HG02678 (cell line): ENCODE measurements at regions not wholly inside any gene's neighbourhood (a gene's known extent, or its start where the extent isn't known, plus 50 kb on each side); places are given as distances from the start of the nearest gene placed in this dataset.
"Not testable (repeated sequence)": the region's sequence is repeated elsewhere in the genome, so short reads cannot be mapped to it uniquely, and the experiment has no call there.

Experiments used
- ATAC-seq: cut with Tn5 transposase; IDR thresholded peaks from one replicate; pipeline ENCODE4 v1.9.1; 2021; ENCODE audit warnings: mild to moderate bottlenecking, moderate library complexity; ENCODE audit not compliant: unreplicated experiment

DNA sequence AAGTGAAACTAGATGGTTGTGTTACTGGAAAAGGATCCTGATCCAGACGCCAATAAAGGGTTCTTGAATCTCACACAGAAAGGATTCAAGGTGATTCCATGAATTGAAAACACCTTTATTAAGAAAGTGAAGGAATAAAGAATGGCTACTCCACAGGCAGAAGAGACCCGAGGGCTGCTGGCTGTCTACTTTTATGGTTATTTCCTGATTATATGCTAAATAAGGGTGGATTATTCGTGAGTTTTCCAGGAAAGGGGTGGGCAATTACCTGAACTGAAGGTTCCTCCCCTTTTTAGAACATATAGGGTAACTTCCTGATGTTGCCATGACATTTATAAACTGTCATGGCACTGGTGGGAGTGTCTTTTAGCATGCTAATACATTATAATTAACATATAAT lies 50.9 kb upstream of the WARS2 start:
- ATAC-seq, result no peak

DNA sequence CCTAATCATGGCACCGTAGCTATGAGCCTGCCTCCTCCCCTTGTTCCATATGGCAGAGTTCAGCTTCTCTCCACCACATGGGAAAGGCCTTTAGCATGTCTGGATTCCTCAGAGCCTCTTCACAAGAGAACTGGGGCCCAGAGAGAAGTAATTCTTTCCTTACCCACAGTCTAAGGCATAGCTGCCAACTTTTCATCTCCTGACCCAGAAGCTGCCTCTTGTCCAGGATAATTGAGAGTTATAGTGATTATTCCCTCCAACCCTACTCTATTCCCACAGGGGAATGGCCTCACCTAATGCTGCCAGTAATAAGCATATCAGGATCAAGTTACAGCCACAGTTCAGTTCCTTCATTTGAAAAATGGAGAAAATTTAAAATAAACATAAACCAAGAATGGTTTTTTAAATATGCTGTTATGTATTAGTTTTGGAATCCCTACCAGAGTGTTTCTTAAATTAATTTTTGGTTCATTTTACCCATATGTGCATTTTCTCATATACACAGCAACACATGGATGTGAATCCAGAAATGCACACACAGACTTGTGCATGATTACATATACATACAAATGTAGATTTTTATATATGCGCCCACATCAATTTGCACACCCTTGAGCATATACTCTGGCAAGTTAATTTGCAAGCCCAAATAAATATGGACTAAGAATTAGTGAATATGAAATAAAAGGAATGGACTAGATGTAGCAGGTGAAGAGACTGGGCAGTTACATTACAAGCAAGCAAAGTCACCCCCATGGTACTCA lies 63.9 kb upstream of the WARS2 start:
- no peak for ATAC-seq

DNA sequence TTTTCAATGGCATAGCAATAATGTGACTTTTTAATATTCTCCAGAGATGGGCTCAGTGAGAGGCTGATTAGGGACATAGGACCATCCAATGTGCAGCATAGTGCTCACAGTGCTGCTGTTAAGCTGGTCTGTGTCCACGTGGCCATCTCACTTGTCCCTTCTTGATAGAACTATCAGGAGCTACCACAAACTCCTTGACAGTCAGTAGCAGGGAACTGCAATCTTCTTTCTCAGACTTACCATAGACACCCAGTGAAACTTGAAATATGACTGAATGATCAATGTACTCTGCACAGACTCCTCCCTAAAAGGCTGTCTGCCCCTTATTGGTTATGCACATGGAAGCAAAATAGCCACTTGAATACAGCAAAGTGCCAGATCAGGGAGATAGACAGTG lies 64.5 kb upstream of the WARS2 start:
- ATAC-seq, result no peak

DNA sequence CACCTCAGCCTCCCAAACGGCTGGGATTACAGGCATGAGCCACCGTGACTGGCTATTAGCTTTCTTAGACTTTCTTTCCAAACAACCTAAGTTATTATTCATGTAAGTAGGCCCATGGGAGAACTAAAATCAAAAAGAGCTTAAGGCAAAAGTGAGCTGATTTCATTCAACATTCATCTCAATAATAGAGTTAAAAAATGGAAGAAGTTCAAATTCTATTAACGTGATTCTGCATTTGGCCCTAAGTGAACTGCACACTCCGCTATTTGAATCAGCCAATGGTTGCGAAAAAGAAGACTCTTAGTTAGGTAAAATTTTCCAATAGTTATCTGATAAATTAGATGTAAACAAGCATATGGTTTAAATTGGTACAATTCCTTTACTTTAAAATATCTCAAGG lies 68.6 kb upstream of the WARS2 start:
- no peak for ATAC-seq

DNA sequence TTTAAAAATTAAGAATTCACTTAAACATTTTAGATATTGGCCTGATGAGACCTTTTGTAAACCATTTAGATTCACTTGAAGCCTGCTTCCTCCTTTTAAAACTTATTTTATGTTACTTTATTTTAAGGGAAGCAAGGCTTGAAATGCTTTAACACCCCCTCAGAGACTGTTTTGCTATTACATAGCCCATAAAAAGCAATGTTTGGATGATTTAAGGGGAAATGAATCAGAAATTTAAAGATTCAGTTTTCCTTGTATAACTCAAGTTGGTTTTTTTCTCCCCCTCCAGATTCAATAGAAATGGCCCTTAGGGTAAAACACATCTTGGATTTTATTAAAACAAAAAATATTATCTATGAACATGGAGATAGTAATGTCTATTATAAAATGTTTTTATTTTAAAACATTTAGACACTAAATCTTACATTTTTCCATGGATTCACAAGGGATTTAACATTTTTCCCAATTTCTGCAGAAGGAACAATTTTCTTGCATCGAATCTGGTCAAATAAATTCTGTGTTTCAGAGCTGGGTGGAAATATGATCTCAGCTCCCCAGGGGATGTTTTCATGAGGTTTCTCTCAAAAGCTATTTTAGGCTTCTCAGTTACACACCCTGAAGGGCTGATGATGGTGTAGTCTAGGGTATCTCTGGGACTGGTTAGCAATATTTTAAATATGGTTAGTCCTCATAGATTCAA lies 69.3 kb upstream of the WARS2 start:
- no peak for ATAC-seq

DNA sequence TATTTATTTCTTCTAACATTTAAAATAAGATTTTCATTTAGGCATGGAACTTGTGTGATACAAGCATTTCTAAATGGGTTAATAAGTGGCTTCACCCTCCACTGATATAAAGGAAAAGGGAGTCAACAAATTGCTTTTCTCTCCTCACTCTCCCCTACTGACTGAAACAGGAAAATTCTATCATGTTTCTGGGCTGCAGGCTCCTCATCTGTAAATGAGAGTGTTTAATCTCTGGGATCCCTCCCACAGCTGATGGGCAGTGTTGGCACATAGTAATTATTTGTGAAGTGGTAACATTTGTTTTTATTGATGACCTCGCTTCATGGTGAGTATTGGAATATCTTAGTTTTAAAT lies 69.8 kb upstream of the WARS2 start:
- ATAC-seq, result no peak

DNA sequence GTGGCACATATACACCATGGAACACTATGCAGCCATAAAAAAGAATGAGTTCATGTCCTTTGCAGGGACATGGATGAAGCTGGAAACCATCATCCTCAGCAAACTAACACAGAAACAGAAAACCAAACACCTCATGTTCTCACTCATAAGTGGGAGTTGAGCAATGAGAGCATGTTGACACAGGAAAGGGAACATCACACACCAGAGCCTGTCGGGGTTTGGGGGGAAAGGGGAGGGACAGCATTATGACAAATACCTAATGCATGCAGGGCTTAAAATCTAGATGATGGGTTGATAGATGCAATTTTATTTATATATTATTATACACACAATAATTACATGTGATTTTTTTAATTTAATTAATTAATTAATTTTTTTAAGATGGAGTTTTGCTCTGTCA lies 72.8 kb upstream of the WARS2 start:
- ATAC-seq, result not testable (repeated sequence)

DNA sequence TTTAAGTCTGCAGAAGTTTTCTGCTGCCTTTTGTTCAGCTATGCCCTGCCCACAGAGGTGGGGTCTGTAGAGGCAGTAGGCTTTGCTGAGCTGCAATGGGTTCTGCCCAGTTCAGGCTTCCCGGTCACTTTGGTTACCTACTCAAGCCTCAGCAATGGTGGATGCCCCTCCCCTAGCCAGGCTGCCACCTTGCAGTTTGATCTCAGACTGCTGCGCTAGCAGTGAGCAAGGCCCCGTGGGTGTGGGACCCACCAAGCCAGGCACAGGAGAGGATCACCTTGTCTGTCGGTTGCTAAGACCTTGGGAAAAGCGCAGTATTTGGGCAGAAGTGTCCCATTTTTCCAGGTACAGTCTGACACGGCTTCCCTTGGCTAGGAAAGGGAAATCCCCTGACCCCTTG lies 74.5 kb upstream of the WARS2 start:
- ATAC-seq, result not testable (repeated sequence)

DNA sequence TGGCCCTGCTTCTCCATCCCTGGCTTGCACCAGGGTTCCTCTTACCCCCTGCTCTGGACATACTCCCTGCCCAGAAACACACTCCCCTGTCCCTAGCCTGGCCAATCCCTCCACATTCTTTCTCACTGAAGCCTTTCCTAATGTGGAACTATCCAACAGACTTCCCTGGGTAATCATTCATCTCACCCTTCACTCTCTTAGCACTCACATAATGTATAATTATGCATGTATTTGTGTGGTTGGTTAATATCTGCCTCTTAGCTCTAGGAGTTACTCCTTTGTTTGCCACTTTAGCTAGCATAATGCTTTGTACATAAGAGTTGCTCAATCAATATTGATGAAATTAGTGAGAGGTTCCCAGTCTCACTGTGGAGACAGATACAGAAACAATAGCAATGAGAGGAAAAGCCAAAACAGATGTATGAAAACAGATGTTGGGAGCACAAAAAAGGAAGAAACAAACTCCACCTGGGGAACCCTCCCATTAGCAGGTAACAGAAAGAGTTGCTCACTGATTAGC lies 76.9 kb upstream of the WARS2 start:
- ATAC-seq, result no peak

- ATAC-seq, result no peak
Measured at GRCh38 chr1:119219711-119220110, 79.3 kb upstream of the WARS2 start.

DNA sequence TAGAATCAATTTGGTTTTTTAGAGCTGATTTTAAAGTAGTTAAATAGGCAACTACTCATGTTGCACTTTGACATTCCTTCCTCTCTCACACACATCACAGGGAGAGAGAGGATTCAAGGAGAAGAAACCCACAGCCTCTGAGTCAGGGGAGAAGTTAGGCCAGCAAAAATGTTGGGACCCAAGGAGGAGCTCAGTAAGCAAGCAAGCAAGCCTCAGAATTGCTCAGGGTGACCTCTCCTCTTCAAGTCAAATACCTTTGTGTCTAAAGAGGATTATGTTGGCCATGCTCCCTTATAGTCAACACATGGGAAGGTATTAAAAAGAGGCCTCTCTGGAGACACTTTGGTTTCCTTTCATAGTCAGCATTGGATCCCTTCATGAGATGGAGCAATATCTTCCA lies 80.5 kb upstream of the WARS2 start:
- no peak for ATAC-seq

DNA sequence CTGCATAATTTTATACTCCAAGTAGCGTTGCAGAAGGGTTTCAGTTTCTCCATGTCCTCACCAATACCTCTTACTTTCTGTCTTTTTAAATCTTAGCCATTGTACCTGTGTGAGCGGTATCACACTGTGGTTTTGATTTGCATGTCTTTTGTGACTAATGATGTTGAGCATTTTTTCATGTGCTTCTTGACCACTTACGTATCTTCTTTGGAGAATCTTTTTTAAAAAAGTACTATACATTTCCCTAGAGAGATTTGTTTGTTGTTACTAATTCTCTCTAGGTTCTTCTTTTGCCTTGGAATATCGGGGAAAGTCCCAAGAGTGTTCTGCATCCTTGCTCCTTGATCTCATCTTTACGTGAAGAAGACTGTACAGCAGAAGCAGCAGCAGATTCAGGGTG lies 81.8 kb upstream of the WARS2 start:
- ATAC-seq, result peak; percentile 63

DNA sequence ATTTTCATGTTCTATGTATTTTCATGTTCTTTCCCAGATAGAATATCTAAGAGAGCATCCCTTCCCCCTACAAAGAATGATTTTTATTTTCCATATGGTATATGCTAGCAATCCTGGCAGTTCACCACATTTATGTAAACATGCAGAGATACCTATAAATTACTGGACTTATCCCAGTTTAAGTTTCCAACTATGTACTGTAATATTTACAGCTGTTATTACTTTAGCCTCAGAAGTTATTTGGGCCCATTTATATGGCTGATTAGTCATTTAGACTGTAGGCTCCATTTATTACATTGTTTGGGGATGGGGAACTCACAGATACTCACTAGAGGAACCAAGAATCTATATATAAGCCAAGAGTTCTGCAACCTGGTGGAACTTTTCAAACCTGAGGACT lies 84.8 kb upstream of the WARS2 start:
- ATAC-seq, result no peak

DNA sequence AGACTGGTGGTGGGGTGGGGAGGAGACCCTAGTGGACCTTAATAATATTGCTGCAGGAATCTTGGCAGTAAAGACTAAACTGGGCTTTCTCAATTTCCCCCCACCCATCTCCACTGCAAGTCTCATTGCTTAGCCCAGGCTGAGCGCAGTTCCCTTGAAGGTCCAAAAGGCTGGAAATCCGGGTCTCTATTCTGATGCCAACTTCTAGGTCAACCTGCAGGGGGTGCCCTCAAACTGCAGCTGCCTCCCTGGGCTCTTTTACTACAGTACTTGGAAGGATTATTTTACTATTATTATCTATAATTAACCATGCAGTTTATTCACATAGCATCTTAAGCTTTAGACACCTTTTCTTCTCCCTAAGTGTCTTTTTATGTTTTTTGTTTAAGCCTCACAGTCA lies 85.4 kb upstream of the WARS2 start:
- no peak for ATAC-seq

GRCh38 chr1:119226321-119226720 lies 85.9 kb upstream of the WARS2 start:
- ATAC-seq, result no peak

DNA sequence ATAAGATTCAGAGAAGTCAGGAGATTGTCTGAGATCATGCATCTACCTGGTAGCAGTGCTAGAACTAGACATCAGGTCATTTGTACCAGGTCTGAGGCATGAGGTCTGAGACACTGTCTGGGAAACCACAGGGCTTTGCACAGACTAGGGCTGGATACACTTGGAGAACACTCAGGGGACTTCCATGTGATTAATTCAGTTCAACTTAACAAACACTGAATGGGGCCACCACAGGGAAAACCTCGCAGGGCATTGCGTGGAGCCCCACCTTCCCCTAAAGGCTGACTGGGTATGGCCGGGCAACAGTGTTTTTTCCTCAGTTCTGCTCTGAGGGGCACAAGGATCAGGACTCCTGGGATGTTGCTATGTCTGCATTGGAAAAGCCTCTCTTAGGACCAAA lies 86.5 kb upstream of the WARS2 start:
- ATAC-seq, result peak; percentile 43

GRCh38 chr1:119227456-119227855 lies 87.0 kb upstream of the WARS2 start:
- no peak for ATAC-seq

DNA sequence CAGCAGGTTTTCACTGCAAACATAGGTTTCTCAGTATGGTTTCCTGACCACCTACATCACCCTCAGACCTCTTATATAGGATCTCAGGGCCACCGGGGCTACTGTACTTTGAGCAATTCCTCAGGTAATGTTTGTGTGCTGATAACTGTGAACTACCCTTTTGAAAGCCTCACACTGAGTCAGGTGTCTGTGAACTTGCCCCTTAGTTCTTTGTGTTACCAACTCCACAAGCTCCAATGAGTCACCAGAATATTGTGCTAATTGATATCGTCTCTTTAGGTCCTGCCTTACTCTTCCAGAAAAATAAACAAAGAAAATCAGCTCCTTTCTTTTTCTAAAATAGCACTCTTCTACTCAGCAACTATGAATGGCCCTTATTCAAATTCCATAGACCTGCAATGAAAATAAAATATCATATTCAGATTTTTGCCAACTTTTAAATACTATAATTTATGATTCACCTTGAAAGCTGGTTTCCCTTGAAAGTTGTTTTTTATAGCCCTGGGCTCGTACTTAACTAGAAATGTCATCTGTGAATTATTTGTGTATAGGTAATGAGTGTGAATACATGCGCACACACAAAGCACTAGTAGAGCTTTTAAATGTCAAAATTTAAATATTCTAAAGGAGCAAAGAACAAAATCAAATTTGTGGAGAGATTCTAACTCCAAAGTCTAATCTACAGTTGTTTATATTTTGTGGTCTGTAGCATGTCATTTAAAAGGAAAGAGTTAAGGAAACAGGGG lies 88.1 kb upstream of the WARS2 start:
- no peak for ATAC-seq

DNA sequence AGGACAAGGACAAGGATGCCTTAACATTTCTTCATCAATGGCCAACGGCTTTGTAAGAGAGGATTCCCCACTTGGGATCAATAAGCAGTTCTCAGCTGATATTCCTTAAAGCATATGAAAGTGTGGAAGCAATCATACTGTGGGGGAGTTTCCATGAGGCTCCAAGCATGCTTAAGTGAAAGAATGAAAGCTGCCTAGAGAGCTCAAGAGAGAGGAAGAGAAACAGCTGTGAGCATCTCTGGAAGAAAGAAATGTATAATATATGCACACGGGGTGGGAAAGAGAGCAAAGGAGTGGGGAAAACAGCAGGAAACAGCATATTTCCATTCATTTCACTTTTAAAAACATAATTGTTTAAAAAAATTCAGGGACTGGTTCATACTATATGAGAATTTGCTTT lies 94.7 kb upstream of the WARS2 start:
- no peak for ATAC-seq

DNA sequence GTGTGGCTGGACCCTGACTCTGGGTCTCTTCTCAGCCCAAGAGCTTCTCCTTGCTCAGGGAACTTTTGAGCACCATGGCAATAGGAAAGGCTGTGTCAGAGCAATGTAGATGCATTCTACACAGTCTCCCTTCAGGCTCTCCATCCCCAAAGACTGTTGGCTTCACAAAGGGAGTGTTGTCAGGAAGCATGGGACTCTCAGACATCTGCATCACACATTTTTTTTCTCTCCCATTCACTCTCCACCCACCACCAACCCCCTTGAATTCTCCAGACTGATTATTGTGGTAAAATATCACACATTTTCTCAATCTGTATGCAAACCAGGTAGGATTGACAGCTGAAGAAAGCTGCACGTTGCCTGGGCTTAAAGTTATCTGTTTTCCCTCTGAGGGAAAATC lies 105.4 kb upstream of the WARS2 start:
- no peak for ATAC-seq

DNA sequence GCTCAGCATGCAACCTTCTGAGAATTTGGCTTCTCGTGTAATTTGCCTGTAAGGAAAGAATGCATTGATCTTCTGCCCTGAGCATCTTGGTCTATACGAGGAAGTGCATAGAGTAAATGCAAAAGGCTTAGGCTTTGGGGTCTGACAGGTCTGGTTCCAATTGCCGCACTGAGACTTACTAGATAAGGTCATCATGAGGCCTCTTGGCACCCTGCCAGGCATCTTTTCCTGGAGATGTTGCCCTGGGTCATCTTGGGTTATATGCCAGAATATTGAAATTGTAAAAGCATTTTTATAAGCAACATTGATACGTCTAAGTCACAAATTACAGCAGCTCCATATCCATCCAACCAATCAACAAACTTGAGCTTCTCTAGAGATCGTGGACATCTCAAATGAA lies 108.8 kb upstream of the WARS2 start:
- no peak for ATAC-seq

DNA sequence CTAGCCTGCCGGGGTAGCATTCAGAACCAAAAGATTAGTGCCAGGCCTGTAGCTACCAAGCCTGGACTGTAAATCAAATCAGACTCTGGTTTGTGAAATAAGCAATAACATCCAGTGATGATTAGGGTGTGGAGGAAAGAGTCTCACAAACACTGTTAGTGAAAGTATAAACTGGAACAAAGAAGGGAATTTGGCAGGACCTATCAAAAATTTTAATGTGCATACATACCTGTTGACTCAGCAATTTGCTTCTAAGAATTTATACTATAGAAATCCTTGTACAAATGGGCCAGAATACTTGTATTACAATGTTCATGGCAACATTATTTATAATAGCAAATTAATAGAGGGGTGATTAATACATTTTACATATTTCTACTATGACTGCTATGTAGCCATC lies 109.8 kb upstream of the WARS2 start:
- no peak for ATAC-seq
